GM21423 (cell line): ENCODE measurements at regions not wholly inside any gene's neighbourhood (a gene's known extent, or its start where the extent isn't known, plus 50 kb on each side); places are given as distances from the start of the nearest gene placed in this dataset.
"Not testable (repeated sequence)": the region's sequence is repeated elsewhere in the genome, so short reads cannot be mapped to it uniquely, and the experiment has no call there.

Experiments
- ATAC-seq: cut with Tn5 transposase; IDR thresholded peaks from one replicate; pipeline ENCODE4 v1.9.1; 2021; ENCODE audit warnings: mild to moderate bottlenecking, moderate library complexity; ENCODE audit not compliant: unreplicated experiment

DNA sequence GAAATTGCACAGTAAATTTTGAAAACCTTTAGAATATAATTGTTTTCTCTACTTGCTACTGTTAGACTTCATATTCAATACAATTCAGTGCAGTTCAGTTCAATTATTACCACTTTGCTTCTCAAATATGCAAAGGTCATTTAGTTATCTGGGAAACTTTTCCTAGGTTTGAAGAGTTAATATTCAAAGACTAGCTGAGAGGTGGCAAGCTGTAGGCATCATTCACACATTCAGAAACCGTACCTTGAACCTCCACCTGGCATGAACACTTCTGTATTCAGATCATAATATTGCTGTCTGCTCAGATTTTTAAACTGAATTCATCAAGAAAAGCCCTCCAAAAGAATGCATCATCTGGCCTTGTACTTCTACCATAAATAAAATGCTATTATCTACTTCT, 162.1 kb upstream of the PCSK5 start:
- ATAC-seq = no peak

DNA sequence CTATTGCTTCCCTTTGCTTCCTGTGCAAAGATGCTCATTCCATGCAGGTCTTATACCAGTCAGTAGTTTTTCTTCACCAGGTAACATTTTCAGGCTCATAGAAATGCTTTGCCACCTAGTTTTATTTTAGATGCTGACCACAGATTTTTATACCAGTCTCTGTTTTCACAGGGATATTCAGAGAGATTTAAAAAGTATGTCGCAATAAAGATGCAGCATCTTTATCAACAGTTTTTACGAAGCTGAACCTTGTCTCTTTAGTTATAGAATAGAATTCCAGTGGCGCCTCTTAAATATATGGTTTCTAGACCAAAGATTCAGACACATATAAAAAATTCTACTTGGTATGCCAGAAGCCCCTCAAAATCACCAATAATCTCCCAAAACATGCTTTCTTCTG, 155.7 kb upstream of the PCSK5 start:
- no peak for ATAC-seq

DNA sequence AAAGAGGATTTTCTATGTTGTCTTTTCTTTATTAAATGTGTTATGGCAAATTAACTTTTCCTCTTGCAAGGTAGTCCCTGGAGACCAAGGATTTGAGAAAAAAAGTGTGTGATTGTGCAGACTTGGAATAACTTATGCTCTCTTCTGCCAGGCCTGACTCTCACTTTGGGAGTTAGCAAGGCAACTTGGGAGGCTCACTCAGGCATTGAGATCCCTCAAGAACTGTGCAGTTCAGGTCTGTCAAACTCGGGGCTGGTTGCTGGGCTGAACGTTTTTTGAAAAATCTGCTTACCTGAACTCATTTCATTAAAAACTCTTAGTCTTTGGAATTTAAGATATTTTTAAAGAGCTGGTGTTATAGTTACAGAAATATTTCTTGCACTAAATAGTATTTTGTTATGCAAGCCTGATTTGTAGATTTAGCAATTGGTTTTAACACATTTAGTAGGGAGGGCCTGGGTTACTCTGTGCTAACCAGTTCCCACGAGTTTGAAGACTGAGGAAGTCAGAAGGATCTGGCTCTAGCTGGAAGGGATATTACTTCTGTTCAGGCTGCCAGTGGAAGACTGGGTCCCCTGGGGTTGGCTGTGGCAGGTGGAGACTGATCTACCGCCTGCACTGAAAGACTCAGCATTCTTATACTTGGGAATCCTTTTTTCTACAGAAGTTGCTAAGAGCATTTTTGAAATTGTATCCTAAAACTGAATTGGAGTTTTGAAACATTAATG, 150.4 kb upstream of the PCSK5 start:
- no peak for ATAC-seq

DNA sequence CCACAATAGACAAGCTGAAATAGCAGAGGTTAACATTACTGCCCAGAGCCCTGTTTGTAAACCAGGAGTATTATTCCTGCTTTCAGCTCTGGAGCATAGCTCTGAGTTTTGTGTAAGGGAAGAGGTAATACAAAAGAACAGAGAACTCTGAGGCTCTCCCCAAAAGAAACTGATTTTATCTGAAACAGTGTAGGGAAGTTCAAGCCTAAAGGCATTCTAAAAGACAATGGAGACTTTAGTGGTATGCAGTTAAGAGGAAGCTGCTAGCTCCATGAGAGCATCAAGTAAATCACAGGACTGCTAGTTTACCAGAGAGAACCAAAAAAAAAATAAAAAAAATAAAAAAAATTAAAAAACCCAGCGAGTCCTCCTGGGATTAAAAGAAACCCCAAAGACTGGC, 146.6 kb upstream of the PCSK5 start:
- ATAC-seq = no peak

DNA sequence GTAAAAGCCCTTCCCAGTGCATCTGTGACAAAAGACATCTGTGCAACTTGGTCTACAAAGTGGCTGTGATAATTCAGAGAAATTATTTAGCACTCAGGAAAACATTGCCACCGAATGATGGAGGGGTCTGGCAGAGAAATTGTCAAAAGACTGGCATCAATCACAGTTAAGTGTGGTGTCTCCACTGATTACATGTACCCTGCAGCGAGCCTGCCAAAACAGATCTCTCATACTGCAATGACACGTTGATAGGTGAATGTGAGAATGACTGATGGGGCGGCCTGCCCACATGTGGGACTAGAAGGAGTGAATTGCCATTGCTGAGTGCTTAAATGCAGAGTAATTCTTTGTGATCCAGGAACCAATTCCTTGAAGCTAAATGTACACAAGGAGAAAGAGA, 136.4 kb upstream of the PCSK5 start:
- ATAC-seq = no peak

DNA sequence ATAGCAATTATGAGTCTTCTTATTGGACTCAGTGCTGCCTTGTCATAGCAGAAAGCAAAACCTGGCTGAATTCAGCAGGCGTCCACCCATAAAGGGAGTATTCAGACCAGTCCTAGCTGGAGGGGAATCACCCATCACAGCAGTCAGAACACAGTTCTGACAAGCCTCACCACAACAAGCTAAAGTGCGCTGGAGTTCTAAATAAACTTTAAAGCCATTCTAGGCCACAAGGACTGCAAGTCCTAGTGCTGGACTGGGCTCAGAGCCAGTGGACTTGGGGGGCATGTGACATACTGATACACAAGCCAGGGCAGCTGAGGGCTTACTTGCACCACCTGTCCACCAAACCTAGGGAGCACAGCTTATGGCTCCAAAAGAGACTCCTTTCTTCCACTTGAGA, 115.3 kb upstream of the PCSK5 start:
- ATAC-seq = no peak

DNA sequence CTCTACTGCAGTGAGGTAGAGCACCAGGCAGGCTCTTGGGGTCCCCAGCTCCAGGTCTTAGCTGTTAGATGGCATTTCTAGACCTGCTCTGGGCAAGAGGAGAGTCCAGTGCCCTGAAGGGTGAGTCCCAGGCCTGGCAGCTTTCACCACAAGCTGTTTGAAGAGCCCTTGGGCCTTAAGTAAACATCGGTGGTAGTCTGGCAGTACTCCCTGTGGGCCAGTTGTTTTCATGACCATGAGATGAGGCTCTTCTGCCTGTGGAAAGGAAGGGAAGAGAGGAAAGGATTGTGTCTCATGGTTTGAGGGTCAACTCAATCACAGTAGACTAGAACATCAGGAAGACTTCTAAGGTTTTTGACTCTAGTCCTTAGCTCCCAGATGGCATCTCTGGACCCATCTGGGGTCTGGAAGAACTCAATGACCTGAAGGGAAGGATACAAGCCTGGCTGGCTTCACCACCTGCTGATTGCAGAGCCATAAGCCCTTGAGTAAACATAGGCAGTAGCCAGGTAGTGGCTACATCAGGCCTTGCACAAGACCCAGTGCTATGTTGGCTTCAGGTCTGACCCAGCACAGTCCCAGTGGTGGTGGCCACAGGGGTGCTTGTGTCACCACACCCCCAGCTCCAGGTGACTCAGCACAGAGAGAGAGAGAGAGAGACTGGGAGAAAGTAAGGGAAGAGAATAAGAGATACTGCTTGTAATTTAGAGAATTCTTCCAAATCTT, 114.3 kb upstream of the PCSK5 start:
- ATAC-seq = no peak

DNA sequence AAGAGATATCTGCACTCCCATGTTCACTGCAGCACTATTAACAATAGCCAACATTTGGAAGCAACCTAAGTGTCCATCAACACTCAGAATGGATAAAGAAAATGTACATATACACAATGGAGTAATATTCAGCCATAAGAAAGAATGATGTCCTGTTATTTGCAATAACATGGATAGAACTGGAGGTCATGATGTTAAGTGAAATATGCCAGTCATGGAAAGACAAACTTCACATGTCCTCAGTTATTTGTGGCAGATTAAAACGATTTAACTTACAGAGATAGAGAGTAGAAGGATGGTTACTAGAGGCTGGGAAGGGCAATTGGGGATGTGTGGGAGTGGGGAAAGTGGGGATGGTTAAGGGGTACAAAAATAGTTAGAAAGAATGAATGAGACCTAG, 110.3 kb upstream of the PCSK5 start:
- ATAC-seq = no peak

DNA sequence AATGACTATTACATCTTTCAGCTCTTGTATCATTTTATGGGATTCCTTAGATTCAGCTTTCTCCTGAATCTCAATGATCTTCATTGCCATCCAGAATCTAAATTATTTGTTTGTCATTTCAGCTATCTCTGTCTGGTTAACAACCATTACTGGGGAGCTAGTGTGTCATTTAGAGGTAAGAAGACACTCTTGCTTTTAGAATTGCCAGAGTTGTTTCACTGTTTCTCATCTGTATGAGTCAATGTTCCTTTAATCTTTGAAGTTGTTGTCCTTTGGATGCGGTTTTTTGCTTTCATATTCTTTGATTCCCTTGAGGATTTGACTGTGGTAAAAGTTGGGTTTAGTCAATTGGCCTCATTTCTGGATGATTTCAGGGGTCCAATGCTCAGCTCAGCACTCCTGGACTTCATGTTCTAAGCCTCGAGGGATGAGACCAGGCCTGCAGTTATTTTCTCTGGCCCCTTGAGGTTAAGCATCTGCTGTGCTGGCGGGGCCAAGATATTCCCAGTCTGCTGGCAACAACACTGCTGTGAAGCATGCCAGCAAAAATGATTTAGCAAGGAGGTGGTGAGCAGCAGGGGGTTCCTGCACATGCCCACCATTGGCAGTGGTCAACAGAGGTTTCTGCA, 102.4 kb upstream of the PCSK5 start:
- ATAC-seq = no peak

DNA sequence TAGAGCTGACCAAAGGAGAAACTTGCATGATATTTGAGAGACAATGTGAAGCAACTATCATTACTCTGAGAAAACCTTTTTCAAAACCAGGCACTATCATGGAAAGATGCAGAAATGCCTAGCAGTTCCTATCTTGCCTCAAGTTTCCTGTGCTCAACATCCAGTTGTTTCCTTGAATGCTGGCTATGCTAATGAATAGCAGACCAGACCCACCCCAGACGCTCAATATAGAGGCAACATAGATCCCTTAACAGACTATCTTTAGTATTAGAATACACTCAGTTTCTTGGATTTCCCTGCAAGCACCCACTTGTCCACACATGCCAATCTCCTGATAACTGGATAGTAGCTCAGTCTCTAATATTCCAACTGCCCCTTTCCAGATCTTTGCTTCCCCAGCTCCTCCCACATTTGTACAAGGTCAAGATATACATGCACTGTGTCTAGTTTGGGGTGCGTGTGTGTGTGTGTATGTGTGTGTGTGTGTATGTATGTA, 93.3 kb upstream of the PCSK5 start:
- ATAC-seq = no peak

DNA sequence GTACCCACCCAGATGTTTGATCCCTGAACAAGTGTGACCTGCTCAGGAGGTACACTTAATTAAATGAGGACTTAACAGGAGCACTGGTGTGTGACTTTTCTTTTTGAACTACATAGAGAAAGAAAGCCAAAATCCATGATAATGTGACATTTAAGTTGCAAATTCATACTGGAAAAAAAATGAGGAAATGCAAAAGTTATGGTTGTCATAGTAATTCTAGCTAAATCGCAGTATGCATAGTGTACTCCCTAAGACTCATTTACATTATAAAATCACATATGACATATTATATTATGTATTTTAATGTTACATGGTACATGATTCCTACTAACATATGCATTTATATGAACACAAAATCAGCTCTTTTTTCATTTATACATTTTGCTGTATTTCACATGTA, 92.0 kb upstream of the PCSK5 start:
- ATAC-seq = no peak

DNA sequence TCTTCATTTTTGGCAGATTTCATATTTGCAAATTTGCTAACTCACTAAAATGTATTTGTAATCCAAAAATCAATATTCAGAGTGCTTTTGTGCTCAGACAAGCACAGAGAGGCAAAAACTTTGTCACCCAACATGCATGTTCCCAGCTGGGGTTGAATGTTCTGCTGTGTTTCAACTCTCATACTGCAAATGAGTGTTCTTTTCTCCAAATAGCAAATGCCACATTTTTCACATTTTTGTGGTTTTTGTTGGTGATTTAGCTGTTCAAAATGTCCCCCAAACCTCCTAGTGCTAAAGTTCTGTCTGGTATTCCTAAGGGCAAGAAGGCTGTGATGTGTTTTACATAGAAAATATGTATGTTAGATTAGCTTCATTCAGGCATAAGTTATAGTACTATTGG, 87.3 kb upstream of the PCSK5 start:
- no peak for ATAC-seq

DNA sequence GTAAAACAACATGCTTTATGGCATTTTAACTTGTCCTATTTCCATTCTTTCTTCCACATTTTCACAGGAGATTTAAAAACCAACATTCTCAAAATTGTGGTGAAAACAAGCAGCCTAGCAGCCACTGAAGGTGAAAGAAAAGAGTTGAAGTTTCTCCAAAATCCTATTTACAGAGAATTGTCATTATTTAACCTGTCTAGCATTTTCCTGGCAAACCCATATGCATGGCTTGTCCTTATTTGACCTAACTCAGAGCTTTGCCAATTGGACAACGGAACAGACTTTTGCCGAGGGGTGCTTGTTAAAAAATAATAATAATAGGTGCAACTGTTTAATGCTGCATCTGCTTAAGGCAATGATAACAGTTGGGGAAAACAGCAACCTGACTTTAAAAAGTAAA, 80.4 kb upstream of the PCSK5 start:
- no peak for ATAC-seq

DNA sequence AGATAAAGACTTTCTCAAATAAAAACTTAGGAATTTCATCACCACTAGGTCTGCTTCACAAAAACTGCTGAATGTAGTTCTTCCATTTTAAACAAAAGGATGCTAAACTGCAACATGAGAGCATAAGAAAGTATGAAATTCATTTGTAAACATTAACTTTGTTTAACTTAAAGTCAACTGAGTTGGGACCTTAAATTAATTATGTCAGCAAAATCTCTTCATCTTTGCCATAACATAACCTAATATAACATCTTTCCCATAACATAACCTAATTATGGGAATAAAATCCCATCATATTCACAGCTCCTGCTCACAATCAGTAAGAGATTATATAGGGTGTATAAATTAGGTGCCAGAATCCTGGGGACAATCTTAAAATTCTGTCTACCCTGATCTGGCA, 78.8 kb upstream of the PCSK5 start:
- ATAC-seq = no peak

DNA sequence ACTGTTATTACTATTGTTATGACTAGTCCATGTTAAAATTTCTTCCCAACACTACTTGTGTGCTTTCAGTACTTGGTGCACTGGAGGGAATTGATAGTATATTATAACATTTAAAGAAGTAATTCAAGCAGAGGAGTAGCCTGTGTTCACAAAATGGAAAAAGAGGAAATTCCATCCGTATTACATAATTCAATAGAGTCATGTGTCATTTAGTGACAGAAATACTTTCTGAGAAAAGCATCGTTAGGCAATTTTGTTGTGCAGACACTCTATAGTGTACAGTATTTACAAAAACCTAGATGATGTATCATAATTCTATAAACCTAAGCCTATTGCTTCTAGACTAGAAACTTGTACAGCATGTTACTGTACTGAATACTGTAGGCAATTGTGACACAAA, 78.3 kb upstream of the PCSK5 start:
- no peak for ATAC-seq

DNA sequence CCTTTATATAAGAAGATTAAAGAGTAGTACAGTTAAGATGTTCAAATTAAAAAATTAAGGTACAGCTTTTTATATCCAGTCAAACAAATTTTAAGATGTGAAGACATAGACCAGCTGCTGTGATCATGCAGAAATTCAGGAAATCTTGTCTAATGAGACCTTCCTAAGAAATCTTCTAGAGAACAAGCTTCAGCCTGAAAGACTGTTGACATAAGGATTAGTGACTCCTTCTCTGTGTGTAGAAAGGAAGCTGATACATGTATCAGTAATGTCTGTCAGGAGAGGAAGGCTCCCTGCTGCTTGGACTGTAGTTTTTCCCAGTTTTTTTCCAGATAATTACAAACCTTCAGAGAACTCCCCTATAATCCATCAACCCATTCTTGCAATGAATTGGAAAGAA, 75.8 kb upstream of the PCSK5 start:
- no peak for ATAC-seq

DNA sequence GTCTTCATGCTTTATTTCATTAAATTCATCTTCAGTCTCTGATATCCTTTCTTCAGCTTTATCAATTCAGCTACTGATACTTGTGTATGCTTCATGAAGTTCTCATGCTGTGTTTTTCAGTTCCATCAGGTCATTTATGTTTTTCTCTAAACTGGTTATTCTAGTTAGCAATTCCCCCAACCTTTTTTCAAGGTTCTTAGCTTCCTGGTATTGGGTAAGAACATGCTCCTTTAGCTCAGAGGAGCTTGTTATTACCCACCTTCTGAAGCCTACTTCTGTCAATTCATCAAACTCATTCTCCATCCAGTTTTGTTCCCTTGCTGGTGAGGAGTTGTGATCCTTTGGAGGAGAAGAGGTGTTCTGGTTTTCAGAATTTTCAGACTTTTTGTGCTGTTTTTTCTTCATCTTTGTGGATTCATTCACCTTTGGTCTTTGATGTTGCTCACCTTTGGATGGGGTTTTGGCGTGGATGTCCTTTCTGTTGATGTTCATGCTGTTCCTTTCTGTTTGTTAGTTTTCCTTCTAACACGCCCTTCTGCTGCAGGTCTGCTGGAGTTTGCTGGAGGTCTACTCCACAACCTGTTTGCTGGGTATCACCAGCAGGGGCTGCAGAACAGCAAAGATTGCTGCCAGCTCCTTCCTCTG, 69.9 kb upstream of the PCSK5 start:
- not testable (repeated sequence) for ATAC-seq

DNA sequence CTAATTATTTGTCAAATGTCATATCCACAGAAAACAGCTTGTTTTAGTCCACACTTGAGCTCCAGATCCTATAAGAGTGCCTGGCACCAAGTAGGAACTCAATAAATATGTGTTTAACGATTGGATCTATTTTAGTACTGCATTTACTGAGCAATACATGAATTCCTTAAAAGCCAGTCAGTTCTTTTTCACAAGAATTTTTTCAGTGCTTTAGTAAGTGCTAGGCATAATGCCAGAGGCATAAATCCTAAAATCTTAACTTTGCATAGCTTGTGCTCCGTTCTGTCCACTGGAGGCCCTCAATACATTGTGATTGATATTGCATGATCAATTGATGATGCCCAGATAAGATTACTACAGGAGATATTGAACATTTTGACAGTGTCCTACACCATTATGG, 67.3 kb upstream of the PCSK5 start:
- no peak for ATAC-seq

DNA sequence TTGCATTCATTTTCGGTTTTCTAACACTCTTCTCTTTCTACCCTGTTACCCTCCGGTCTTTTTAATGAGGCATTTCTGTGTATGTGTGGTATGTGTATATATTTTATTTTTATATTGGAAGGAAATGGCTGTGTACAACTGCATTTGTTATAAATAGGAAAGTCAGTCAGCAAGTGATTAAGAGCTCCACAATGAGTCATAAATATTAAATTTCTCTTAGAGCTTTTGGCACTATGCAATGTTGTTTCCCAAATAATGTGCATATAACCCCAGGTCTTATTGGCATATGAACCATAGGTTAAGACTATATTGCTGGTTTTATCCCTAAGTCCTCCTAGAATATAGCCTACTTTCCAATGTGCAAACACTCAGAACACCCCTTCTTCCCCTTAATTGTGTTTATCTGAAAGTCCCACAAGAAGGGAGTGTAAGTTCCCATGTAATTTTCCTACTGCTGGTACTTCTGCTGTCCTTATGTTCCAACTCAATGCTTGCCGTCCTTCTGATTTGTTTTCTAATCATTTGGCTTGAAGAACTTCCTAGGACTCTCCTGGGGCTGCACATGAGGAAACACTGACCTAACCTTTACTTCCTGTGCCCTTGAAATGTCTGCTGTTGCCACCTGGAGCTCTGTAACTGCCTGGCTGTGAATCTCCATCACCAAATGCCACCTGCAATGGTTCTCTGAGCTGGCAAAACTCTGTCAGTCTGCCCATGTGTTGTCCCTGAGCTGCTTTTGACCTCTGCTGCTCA, 65.5 kb upstream of the PCSK5 start:
- no peak for ATAC-seq

DNA sequence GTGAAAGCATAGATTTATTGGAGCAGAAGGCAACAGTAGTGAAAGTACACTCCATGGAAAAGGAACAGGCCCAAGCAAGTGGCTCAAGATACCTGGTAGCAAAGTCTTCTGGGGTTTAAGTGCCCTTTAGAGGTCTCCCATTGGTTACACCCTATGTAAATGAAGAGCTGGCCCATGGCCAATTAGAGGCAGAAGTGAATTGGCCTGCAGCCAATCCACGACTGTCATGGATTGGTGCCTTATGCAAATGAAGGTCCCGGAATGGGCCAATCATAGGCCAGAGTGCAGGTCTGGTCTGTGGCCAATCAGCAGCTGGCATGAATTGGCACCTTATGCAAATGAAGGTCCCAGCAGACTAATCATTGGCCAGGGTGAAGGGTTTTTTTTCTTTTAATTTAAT, 64.2 kb upstream of the PCSK5 start:
- no peak for ATAC-seq

DNA sequence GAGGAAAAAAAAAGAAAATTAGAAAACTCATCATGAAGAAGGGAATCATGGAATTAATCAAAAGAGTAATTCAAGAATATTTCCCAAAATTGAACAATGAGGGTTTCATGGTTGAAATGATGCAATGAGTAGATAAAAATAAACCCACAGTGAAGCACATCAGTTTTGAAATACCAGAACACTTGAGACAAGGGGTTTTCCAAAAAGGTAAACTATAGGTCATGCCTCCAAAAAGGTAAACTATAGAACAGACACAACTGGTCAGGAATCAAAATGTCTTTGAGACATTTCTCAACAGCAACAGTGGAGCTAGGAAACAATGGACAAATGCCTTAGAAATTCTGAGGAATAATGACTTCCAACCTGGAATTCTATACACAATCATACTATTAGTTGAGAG, 60.2 kb upstream of the PCSK5 start:
- no peak for ATAC-seq
